HEK293 (cell line): ENCODE measurements at regions not wholly inside any gene's neighbourhood (a gene's known extent, or its start where the extent isn't known, plus 50 kb on each side); places are given as distances from the start of the nearest gene placed in this dataset.
A peak's percentile ranks its signal among the peaks of the same experiment; 100 is the strongest.
"Not testable (repeated sequence)": the region's sequence is repeated elsewhere in the genome, so short reads cannot be mapped to it uniquely, and the experiment has no call there.

Experiments
- CTCF ChIA-PET: fragments of 350-600 bp; formaldehyde crosslinking; extraction: SDS; loops from one replicate; lab custom pipeline; 2021; ENCODE audit warnings: antibody characterized with exemption; lab: Yijun Ruan, JAX
- POLR2A ChIA-PET: fragments of 300-600 bp; formaldehyde crosslinking; extraction: SDS; loops from one replicate; lab custom pipeline; 2020; ENCODE audit warnings: antibody characterized with exemption, inconsistent platforms; lab: Yijun Ruan, JAX
- H3K27ac ChIP-seq: fragments of 200-500 bp; sonication (Bioruptor generic); 2 replicates; pipeline ENCODE4 v1.5.1; 2014; ENCODE audit warnings: low read depth, low read length, control low read depth, inconsistent platforms; ENCODE audit errors: extremely low read depth
- H3K36me3 ChIP-seq, 2 experiments: fragments of 200-500 bp in 1 of 2; sonication (Bioruptor generic) in 1 of 2; 1 replicate in 1 of 2; 2 replicates in 1 of 2; pipeline ENCODE4 v1.5.1; 2014 to 2017; ENCODE audit warnings: inconsistent platforms in 2 of 2, low read length in 2 of 2; ENCODE audit not compliant: control insufficient read depth in 2 of 2, insufficient read depth in 1 of 2
- H3K4me1 ChIP-seq: fragments of 200-500 bp; sonication (Bioruptor generic); 2 replicates; pipeline ENCODE4 v1.5.1; 2014; ENCODE audit warnings: mild to moderate bottlenecking, low read length, inconsistent platforms; ENCODE audit not compliant: control insufficient read depth, insufficient read depth
- H3K4me3 ChIP-seq: 2 replicates; pipeline ENCODE4 v1.5.1; 2011; ENCODE audit warnings: low read depth, mild to moderate bottlenecking, control low read depth, low read length, moderate library complexity
- H3K9me3 ChIP-seq: fragments of 200-500 bp; sonication (Bioruptor generic); 2 replicates; pipeline ENCODE4 v1.5.1; 2014; ENCODE audit warnings: low read depth, low read length, inconsistent platforms; ENCODE audit not compliant: control insufficient read depth, insufficient read depth
- GLIS1 ChIP-seq: fragments of 450-650 bp; formaldehyde crosslinking; IDR thresholded peaks from 2 replicates; pipeline ENCODE4 v1.5.1; 2016; ENCODE audit warnings: missing biosample characterization, missing genetic modification characterization
- HOXA7 ChIP-seq: sonication (generic); formaldehyde crosslinking; IDR thresholded peaks from 2 replicates; pipeline ENCODE4 v1.8.1; 2022; ENCODE audit warnings: missing genetic modification reagents, borderline replicate concordance
- SCRT1 ChIP-seq: fragments of 450-650 bp; formaldehyde crosslinking; IDR thresholded peaks from 2 replicates; pipeline ENCODE4 v1.5.1; 2016; ENCODE audit warnings: missing biosample characterization, missing genetic modification characterization, borderline replicate concordance
- SCRT2 ChIP-seq: fragments of 450-650 bp; formaldehyde crosslinking; IDR thresholded peaks from 2 replicates; pipeline ENCODE4 v1.5.1; 2016; ENCODE audit warnings: missing biosample characterization, missing genetic modification characterization
- SETDB1 ChIP-seq: IDR thresholded peaks from one replicate; pipeline ENCODE4 v1.6.1; 2017; ENCODE audit warnings: mild to moderate bottlenecking, low read length, moderate library complexity, mixed read lengths; ENCODE audit not compliant: insufficient read length
- SP7 ChIP-seq: fragments of 450-650 bp; formaldehyde crosslinking; IDR thresholded peaks from 2 replicates; pipeline ENCODE4 v1.5.1; 2016; ENCODE audit warnings: missing biosample characterization, missing genetic modification characterization
- WT1 ChIP-seq: fragments of 450-650 bp; formaldehyde crosslinking; IDR thresholded peaks from 2 replicates; pipeline ENCODE4 v1.5.1; 2016; ENCODE audit warnings: missing biosample characterization, missing genetic modification characterization
- ZBTB21 ChIP-seq: fragments of 450-650 bp; formaldehyde crosslinking; IDR thresholded peaks from 2 replicates; pipeline ENCODE4 v1.5.1; 2017; ENCODE audit warnings: missing biosample characterization, missing genetic modification characterization
- ZNF140 ChIP-seq: fragments of 450-650 bp; formaldehyde crosslinking; IDR thresholded peaks from 2 replicates; pipeline ENCODE4 v1.5.1; 2016; ENCODE audit warnings: missing biosample characterization, missing genetic modification characterization
- ZNF157 ChIP-seq: fragments of 450-650 bp; formaldehyde crosslinking; IDR thresholded peaks from 2 replicates; pipeline ENCODE4 v1.5.1; 2016; ENCODE audit warnings: missing biosample characterization, missing genetic modification characterization
- ZNF169 ChIP-seq: fragments of 450-650 bp; formaldehyde crosslinking; IDR thresholded peaks from 2 replicates; pipeline ENCODE4 v1.5.1; 2016; ENCODE audit warnings: missing biosample characterization, missing genetic modification characterization
- ZNF175 ChIP-seq: fragments of 450-650 bp; formaldehyde crosslinking; IDR thresholded peaks from 2 replicates; pipeline ENCODE4 v1.5.1; 2016; ENCODE audit warnings: missing biosample characterization, missing genetic modification characterization
- ZNF202 ChIP-seq: fragments of 450-650 bp; formaldehyde crosslinking; IDR thresholded peaks from 2 replicates; pipeline ENCODE4 v1.5.1; 2016; ENCODE audit warnings: missing biosample characterization, missing genetic modification characterization, borderline replicate concordance
- ZNF211 ChIP-seq: fragments of 450-650 bp; formaldehyde crosslinking; IDR thresholded peaks from 2 replicates; pipeline ENCODE4 v1.5.1; 2016; ENCODE audit warnings: low read depth, missing biosample characterization, missing genetic modification characterization
- ZNF214 ChIP-seq: fragments of 450-650 bp; formaldehyde crosslinking; IDR thresholded peaks from 2 replicates; pipeline ENCODE4 v1.5.1; 2017; ENCODE audit warnings: missing biosample characterization, mild to moderate bottlenecking, missing genetic modification characterization, borderline replicate concordance
- ZNF248 ChIP-seq: fragments of 450-650 bp; formaldehyde crosslinking; IDR thresholded peaks from 2 replicates; pipeline ENCODE4 v1.5.1; 2017; ENCODE audit warnings: missing biosample characterization, missing genetic modification characterization
- ZNF274 ChIP-seq, 2 experiments: fragments of 200-500 bp in 1 of 2; fragments of 450-650 bp in 1 of 2; sonication (Bioruptor generic) in 1 of 2; formaldehyde crosslinking in 1 of 2; IDR thresholded peaks; 2 replicates each; pipeline versions ENCODE4 v1.5.1 to v1.6.1; 2014 to 2016; ENCODE audit warnings: borderline replicate concordance in 1 of 2, inconsistent platforms in 1 of 2, low read length in 1 of 2, missing biosample characterization in 1 of 2, missing genetic modification characterization in 1 of 2
- ZNF302 ChIP-seq: fragments of 450-650 bp; formaldehyde crosslinking; IDR thresholded peaks from 2 replicates; pipeline ENCODE4 v1.5.1; 2016; ENCODE audit warnings: missing biosample characterization, missing genetic modification characterization, low read depth
- ZNF433 ChIP-seq: fragments of 450-650 bp; formaldehyde crosslinking; IDR thresholded peaks from 2 replicates; pipeline ENCODE4 v1.5.1; 2016; ENCODE audit warnings: missing biosample characterization, missing genetic modification characterization, low read depth
- ZNF558 ChIP-seq: fragments of 450-650 bp; formaldehyde crosslinking; IDR thresholded peaks from 2 replicates; pipeline ENCODE4 v1.5.1; 2016; ENCODE audit warnings: missing biosample characterization, missing genetic modification characterization
- ZNF610 ChIP-seq: fragments of 450-650 bp; formaldehyde crosslinking; IDR thresholded peaks from 2 replicates; pipeline ENCODE4 v1.5.1; 2016; ENCODE audit warnings: missing biosample characterization, missing genetic modification characterization, borderline replicate concordance
- ZNF654 ChIP-seq: fragments of 450-650 bp; formaldehyde crosslinking; IDR thresholded peaks from 2 replicates; pipeline ENCODE4 v1.5.1; 2016; ENCODE audit warnings: low read depth, missing biosample characterization, missing genetic modification characterization
- ZNF776 ChIP-seq: fragments of 450-650 bp; formaldehyde crosslinking; IDR thresholded peaks from 2 replicates; pipeline ENCODE4 v1.5.0; 2017; ENCODE audit warnings: missing biosample characterization, missing genetic modification characterization, borderline replicate concordance
- TF ChIP-seq, protein P1 (sequence below): fragments of 450-650 bp; formaldehyde crosslinking; IDR thresholded peaks from 2 replicates; pipeline ENCODE4 v1.5.1; 2016; ENCODE audit warnings: missing biosample characterization, missing genetic modification characterization
- TF ChIP-seq, protein P2 (sequence below): fragments of 450-650 bp; formaldehyde crosslinking; IDR thresholded peaks from 2 replicates; pipeline ENCODE4 v1.5.1; 2016; ENCODE audit warnings: missing biosample characterization, missing genetic modification characterization, low read depth
- TF ChIP-seq, protein P3 (sequence below): fragments of 450-650 bp; formaldehyde crosslinking; IDR thresholded peaks from 2 replicates; pipeline ENCODE4 v1.5.1; 2016; ENCODE audit warnings: missing biosample characterization, missing genetic modification characterization

DNA sequence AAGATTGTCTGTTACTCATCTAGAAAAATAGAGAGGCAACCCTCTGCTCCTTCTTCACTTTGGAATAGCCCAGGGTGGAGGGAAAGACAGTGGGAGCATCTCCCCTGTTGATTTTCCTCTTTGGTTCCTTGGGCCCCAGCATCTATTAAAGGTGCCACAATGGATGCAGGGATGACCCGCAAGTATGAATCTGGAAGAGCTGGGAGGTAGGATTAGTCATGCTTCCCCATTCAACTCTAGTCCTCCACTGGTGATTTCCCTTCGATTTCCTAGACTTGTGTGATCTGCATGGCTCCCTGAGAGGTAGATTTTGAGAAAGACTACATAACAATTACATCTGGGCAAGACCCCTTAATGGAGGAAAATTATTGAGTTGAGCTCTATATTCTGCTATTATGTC is 127.8 kb downstream of the MAGEE1 start (continued):
- TF ChIP-seq, protein P1, sequence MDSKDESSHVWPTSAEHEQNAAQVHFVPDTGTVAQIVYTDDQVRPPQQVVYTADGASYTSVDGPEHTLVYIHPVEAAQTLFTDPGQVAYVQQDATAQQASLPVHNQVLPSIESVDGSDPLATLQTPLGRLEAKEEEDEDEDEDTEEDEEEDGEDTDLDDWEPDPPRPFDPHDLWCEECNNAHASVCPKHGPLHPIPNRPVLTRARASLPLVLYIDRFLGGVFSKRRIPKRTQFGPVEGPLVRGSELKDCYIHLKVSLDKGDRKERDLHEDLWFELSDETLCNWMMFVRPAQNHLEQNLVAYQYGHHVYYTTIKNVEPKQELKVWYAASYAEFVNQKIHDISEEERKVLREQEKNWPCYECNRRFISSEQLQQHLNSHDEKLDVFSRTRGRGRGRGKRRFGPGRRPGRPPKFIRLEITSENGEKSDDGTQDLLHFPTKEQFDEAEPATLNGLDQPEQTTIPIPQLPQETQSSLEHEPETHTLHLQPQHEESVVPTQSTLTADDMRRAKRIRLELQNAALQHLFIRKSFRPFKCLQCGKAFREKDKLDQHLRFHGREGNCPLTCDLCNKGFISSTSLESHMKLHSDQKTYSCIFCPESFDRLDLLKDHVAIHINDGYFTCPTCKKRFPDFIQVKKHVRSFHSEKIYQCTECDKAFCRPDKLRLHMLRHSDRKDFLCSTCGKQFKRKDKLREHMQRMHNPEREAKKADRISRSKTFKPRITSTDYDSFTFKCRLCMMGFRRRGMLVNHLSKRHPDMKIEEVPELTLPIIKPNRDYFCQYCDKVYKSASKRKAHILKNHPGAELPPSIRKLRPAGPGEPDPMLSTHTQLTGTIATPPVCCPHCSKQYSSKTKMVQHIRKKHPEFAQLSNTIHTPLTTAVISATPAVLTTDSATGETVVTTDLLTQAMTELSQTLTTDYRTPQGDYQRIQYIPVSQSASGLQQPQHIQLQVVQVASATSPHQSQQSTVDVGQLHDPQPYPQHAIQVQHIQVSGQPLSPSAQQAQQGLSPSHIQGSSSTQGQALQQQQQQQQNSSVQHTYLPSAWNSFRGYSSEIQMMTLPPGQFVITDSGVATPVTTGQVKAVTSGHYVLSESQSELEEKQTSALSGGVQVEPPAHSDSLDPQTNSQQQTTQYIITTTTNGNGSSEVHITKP (tag by site-specific recombination): no peak
- TF ChIP-seq ZNF610 (tag by site-specific recombination): no peak
- no peak for TF ChIP-seq ZNF248 (tag by site-specific recombination)
- TF ChIP-seq ZNF274 (IDR thresholded peaks at IDR 0.05; ENCODE audit: low read length): no peak
- TF ChIP-seq ZNF274 (tag by site-specific recombination; IDR thresholded peaks at IDR 0.05; ENCODE audit: borderline replicate concordance): no peak
- TF ChIP-seq ZNF654: no peak
- no peak for TF ChIP-seq ZNF214
- no peak for TF ChIP-seq ZNF157 (tag by site-specific recombination)
- peak; percentile 69 for TF ChIP-seq SETDB1
- no peak for TF ChIP-seq ZNF776 (tag by site-specific recombination)

DNA sequence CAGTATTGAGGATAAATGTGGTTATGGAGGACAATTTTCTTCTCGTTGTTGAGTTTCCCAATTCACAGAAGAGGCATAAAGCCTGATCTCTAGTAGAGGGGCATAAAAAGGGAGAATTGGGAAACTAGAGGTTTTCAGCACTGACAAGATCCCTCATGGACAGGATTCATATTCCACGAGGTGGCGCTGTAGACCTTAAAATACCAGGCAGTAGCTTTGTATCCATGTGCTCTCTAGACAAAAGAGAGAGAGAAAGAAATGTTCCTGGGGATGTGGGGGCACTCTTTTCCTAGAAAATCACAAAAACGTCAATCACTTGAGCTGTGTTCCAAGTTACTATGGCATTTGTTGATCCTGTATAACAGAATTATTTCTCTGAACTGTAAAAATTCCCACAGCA is 128.3 kb downstream of the MAGEE1 start:
- TF ChIP-seq HOXA7 (CRISPR knock-in tag): no peak
- no peak for TF ChIP-seq ZNF302 (tag by site-specific recombination)
- no peak for TF ChIP-seq ZNF175 (tag by site-specific recombination)
- peak; percentile 79 for TF ChIP-seq ZNF654
- TF ChIP-seq SP7: no peak
- CTCF ChIA-PET: interaction anchor here (0.6 to 4.1 kb wide), 15 partner anchors 11 to 1796 kb away, joined by 3 to 16 read pairs (median 3); no protein-coding TSS in a partner anchor
- Histone ChIP-seq H3K4me3 (no peak overlapping the region), H3K4me1 (no peaks in the 10 kb centered on the region), H3K9me3 (peaks cover 4% of the 10 kb centered on the region), H3K36me3 (no peaks in the 10 kb centered on the region), H3K27ac (no peak overlapping the region)
- POLR2A ChIA-PET: no interaction called here

DNA sequence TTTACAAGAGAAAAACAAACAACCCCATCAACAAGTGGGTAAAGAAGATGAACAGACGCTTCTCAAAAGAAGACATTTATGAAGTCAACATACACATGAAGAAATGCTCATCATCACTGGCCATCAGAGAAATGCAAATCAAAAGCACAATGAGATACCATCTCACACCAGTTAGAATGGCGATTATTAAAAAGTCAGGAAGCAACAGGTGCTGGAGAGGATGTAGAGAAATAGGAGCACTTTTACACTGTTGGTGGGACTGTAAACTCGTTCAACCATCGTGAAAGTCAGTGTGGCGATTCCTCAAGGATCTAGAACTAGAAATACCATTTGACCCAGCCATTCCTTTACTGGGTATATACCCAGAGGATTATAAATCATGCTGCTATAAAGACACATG is 137.3 kb downstream of the MAGEE1 start:
- H3K9me3 ChIP-seq, H3K4me1 ChIP-seq, H3K36me3 ChIP-seq, CTCF ChIA-PET, POLR2A ChIA-PET, H3K27ac ChIP-seq, H3K4me3 ChIP-seq: not testable (repeated sequence)
- peak; percentile 73 for TF ChIP-seq SCRT2 (tag by site-specific recombination)
- TF ChIP-seq SCRT1 (tag by site-specific recombination): peak; percentile 77
- TF ChIP-seq, all 188 proteins: peak for 2; not testable (repeated sequence) for 186

DNA sequence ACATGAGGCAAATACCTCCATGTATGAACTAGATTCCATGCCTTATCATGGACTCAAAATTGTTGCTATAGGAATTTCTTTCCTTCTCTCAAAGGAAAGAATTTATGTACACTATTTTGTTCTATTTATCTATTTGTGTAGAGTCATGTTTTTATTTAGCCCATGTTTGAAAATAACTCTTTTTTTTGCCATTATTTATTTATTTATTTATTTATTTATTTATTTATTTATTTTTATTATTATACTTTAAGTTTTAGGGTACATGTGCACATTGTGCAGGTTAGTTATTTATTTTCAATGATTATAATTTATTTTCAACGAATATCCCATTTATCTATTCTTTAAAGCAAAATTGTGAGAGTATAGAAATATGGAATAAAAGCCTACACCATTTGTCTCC is 177.9 kb downstream of the MAGEE1 start:
- ChIA-PET POLR2A (no interaction called here), CTCF (no interaction called here)
- no peaks in the 10 kb centered on the region for H3K36me3 ChIP-seq
- no peaks in the 10 kb centered on the region for H3K4me1 ChIP-seq
- H3K27ac ChIP-seq: no peak overlapping the region
- H3K9me3 ChIP-seq: no peaks in the 10 kb centered on the region; the same call in 1 of the 2 replicates
- H3K4me3 ChIP-seq: no peak overlapping the region
- TF ChIP-seq, protein P2, sequence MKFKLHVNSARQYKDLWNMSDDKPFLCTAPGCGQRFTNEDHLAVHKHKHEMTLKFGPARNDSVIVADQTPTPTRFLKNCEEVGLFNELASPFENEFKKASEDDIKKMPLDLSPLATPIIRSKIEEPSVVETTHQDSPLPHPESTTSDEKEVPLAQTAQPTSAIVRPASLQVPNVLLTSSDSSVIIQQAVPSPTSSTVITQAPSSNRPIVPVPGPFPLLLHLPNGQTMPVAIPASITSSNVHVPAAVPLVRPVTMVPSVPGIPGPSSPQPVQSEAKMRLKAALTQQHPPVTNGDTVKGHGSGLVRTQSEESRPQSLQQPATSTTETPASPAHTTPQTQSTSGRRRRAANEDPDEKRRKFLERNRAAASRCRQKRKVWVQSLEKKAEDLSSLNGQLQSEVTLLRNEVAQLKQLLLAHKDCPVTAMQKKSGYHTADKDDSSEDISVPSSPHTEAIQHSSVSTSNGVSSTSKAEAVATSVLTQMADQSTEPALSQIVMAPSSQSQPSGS: no peak
- TF ChIP-seq ZNF433 (tag by site-specific recombination) (0 out of 2 replicates have a peak, but pooled peaks have one; percentile 23), ZBTB21 (tag by site-specific recombination) (no peak), ZNF211 (tag by site-specific recombination) (no peak), ZNF558 (no peak; the same call in 1 of the 2 replicates), WT1 (tag by site-specific recombination) (no peak), ZNF169 (tag by site-specific recombination) (no peak), ZNF202 (tag by site-specific recombination) (0 out of 2 replicates have a peak, but pooled peaks have one; percentile 54), GLIS1 (no peak), ZNF140 (tag by site-specific recombination) (peak; percentile 85)
- TF ChIP-seq, protein P3, sequence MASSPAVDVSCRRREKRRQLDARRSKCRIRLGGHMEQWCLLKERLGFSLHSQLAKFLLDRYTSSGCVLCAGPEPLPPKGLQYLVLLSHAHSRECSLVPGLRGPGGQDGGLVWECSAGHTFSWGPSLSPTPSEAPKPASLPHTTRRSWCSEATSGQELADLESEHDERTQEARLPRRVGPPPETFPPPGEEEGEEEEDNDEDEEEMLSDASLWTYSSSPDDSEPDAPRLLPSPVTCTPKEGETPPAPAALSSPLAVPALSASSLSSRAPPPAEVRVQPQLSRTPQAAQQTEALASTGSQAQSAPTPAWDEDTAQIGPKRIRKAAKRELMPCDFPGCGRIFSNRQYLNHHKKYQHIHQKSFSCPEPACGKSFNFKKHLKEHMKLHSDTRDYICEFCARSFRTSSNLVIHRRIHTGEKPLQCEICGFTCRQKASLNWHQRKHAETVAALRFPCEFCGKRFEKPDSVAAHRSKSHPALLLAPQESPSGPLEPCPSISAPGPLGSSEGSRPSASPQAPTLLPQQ (tag by site-specific recombination): no peak
